OCI-LY7 (cell line): ENCODE measurements at regions not wholly inside any gene's neighbourhood (a gene's known extent, or its start where the extent isn't known, plus 50 kb on each side); places are given as distances from the start of the nearest gene placed in this dataset.

Experiments
- BruUV-seq: library from RNA; stranded (reverse); fragments of 400-500 nt; replicated peaks from 2 replicates; lab custom pipeline; 2021; lab: Mats Ljungman, UMichigan
- CTCF ChIA-PET: fragments of 300-600 bp; sonication (Branson Sonifier 250); formaldehyde crosslinking; loops from one replicate; lab custom pipeline; 2022; ENCODE audit warnings: antibody characterized with exemption; ENCODE audit not compliant: unreplicated experiment; lab: Charles Lee
- POLR2A ChIA-PET: fragments of 300-600 bp; sonication (Branson Sonifier 250); formaldehyde crosslinking; loops from one replicate; lab custom pipeline; 2022; ENCODE audit warnings: antibody characterized with exemption; lab: Charles Lee
- DNase-seq: peaks from one replicate; pipeline ENCODE4 v3.0.0-alpha.2; 2015; ENCODE audit warnings: low spot score
- H2AFZ ChIP-seq: fragments of 200-600 bp; sonication (generic), shearing (Covaris generic); 2 replicates; pipeline ENCODE4 v1.6.1; 2014; ENCODE audit warnings: mild to moderate bottlenecking, antibody characterized with exemption, low read length, moderate library complexity
- H3K27ac ChIP-seq: fragments of 200-600 bp; sonication (generic); 2 replicates; pipeline ENCODE4 v1.5.1; 2014; ENCODE audit warnings: mixed run types, low read depth, mild to moderate bottlenecking, moderate library complexity, low read length, inconsistent platforms; ENCODE audit not compliant: poor library complexity, severe bottlenecking
- H3K36me3 ChIP-seq: fragments of 200-600 bp; sonication (generic); 2 replicates; pipeline ENCODE4 v1.6.1; 2014; ENCODE audit warnings: mild to moderate bottlenecking, antibody characterized with exemption, low read length, moderate library complexity, mixed read lengths; ENCODE audit not compliant: insufficient read depth
- H3K4me1 ChIP-seq: fragments of 200-600 bp; sonication (generic); 2 replicates; pipeline ENCODE4 v1.5.1; 2014; ENCODE audit warnings: mild to moderate bottlenecking, low read length; ENCODE audit not compliant: insufficient read depth, poor library complexity, severe bottlenecking
- H3K4me2 ChIP-seq: fragments of 200-600 bp; sonication (generic); 2 replicates; pipeline ENCODE4 v1.6.1; 2014; ENCODE audit warnings: mild to moderate bottlenecking, low read length
- H3K4me3 ChIP-seq: fragments of 200-600 bp; sonication (generic); 2 replicates; pipeline ENCODE4 v1.5.1; 2014; ENCODE audit warnings: mild to moderate bottlenecking, low read depth, low read length; ENCODE audit not compliant: poor library complexity, severe bottlenecking
- H3K79me2 ChIP-seq: fragments of 200-600 bp; sonication (generic); 2 replicates; pipeline ENCODE4 v1.6.1; 2016; ENCODE audit warnings: low read depth, mild to moderate bottlenecking, low read length, moderate library complexity, mixed read lengths; ENCODE audit not compliant: insufficient read depth
- H3K9me2 ChIP-seq: fragments of 200-600 bp; sonication (generic); 2 replicates; pipeline ENCODE4 v1.6.1; 2016; ENCODE audit warnings: mild to moderate bottlenecking, low read length, mixed read lengths; ENCODE audit not compliant: insufficient read depth
- H3K9me3 ChIP-seq: fragments of 200-600 bp; sonication (generic); 2 replicates; pipeline ENCODE4 v1.6.1; 2014; ENCODE audit warnings: mild to moderate bottlenecking, mixed run types, low read length, mixed read lengths
- H4K20me1 ChIP-seq: fragments of 200-600 bp; sonication (generic); 2 replicates; pipeline ENCODE4 v1.6.1; 2014; ENCODE audit warnings: mild to moderate bottlenecking, antibody characterized with exemption, low read length, moderate library complexity, mixed read lengths; ENCODE audit not compliant: insufficient read depth
- EZH2phosphoT487 ChIP-seq: fragments of 200-600 bp; sonication (generic); IDR thresholded peaks from 2 replicates; pipeline ENCODE4 v1.6.1; 2018; ENCODE audit warnings: low read depth, borderline replicate concordance, mild to moderate bottlenecking, mixed run types, antibody characterized with exemption, low read length, moderate library complexity, mixed read lengths
- intact Hi-C: fragments of 100-400 bp; cut with micrococcal nuclease; formaldehyde crosslinking; loops from one replicate; pipeline ENCODE4 v1.10.0; 2022; ENCODE audit not compliant: unreplicated experiment
- TF ChIP-seq, protein P1 (sequence below): fragments of 200-600 bp; sonication (generic); conservative IDR thresholded peaks from 2 replicates; pipeline ENCODE4 v1.5.1; 2014; ENCODE audit warnings: mild to moderate bottlenecking, antibody characterized with exemption, low read length, moderate library complexity, mixed read lengths

GRCh38 chr2:60104514-60105505, 448.6 kb downstream of the BCL11A start:
- TF ChIP-seq, protein P1, sequence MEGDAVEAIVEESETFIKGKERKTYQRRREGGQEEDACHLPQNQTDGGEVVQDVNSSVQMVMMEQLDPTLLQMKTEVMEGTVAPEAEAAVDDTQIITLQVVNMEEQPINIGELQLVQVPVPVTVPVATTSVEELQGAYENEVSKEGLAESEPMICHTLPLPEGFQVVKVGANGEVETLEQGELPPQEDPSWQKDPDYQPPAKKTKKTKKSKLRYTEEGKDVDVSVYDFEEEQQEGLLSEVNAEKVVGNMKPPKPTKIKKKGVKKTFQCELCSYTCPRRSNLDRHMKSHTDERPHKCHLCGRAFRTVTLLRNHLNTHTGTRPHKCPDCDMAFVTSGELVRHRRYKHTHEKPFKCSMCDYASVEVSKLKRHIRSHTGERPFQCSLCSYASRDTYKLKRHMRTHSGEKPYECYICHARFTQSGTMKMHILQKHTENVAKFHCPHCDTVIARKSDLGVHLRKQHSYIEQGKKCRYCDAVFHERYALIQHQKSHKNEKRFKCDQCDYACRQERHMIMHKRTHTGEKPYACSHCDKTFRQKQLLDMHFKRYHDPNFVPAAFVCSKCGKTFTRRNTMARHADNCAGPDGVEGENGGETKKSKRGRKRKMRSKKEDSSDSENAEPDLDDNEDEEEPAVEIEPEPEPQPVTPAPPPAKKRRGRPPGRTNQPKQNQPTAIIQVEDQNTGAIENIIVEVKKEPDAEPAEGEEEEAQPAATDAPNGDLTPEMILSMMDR, result no peak
- no peak for TF ChIP-seq EZH2phosphoT487
- H3K9me2 ChIP-seq, result no peaks in the 10 kb centered on the region
- no TSS peak for BruUV-seq
- H3K9me3 ChIP-seq, result no peaks in the 10 kb centered on the region
- no peaks in the 10 kb centered on the region for H3K4me1 ChIP-seq
- H3K27ac ChIP-seq, result no peak overlapping the region
- peak overlapping the region; percentile 33; the same call in 1 of the 2 replicates for H3K4me2 ChIP-seq
- H3K4me3 ChIP-seq, result no peak overlapping the region
- no peaks in the 10 kb centered on the region for H4K20me1 ChIP-seq
- H3K36me3 ChIP-seq, result no peaks in the 10 kb centered on the region
- DNase-seq, result no peak
- ChIA-PET CTCF (no interaction called here), POLR2A (interaction anchor here (0.7 kb wide), 1 partner anchor 26 kb away, joined by 8 read pairs; no protein-coding TSS in a partner anchor)
- H2AFZ ChIP-seq, result no peak overlapping the region
- no peaks in the 10 kb centered on the region for H3K79me2 ChIP-seq
- intact Hi-C loops, result no loop called here

DNA sequence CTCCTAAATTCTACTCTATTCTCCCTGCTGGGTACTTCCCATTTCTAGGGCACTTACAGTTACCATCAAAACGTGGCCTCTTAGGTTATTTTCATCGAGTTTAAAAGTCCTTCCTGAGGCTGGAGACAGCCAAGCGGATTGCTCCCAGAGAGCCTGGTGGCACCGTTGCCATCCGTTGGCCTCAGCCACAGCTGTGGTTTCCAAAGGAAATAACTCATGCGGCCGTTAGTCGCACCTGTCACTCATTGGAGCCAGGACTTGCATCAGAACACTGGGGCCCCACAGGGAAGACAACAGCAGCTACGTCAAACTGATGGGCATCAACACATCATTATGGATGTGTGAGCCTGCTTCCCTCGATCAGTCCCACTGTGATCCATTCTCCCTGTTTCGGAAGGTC, 453.4 kb downstream of the BCL11A start:
- DNase-seq, result no peak
- no peak overlapping the region for H3K27ac ChIP-seq
- H3K4me1 ChIP-seq, result no peaks in the 10 kb centered on the region
- no peak overlapping the region for H2AFZ ChIP-seq
- BruUV-seq, result no TSS peak
- no peak for TF ChIP-seq EZH2phosphoT487
- TF ChIP-seq, protein P1, result no peak
- intact Hi-C loops, result no loop called here
- H3K9me2 ChIP-seq, result no peaks in the 10 kb centered on the region
- POLR2A ChIA-PET, result interaction anchor here (0.6 to 1.5 kb wide), 3 partner anchors 10 to 77 kb away, joined by 4 read pairs; no protein-coding TSS in a partner anchor
- no peaks in the 10 kb centered on the region for H4K20me1 ChIP-seq
- H3K4me2 ChIP-seq, result no peak overlapping the region
- H3K9me3 ChIP-seq, result no peaks in the 10 kb centered on the region
- H3K36me3 ChIP-seq, result no peaks in the 10 kb centered on the region
- CTCF ChIA-PET, result no interaction called here
- no peak overlapping the region for H3K4me3 ChIP-seq
- H3K79me2 ChIP-seq, result no peaks in the 10 kb centered on the region

GRCh38 chr2:60098996-60099395, 454.5 kb downstream of the BCL11A start:
- H2AFZ ChIP-seq, result no peak overlapping the region
- no peaks in the 10 kb centered on the region for H3K9me2 ChIP-seq
- H3K27ac ChIP-seq, result no peak overlapping the region
- H3K4me2 ChIP-seq, result no peak overlapping the region
- no peaks in the 10 kb centered on the region for H3K9me3 ChIP-seq
- no peaks in the 10 kb centered on the region for H3K79me2 ChIP-seq
- no peak for DNase-seq
- ChIA-PET POLR2A (interaction anchor here (0.6 to 1.5 kb wide), 4 partner anchors 9 to 253 kb away, joined by 3 to 4 read pairs (median 4); no protein-coding TSS in a partner anchor), CTCF (no interaction called here)
- H3K4me1 ChIP-seq, result no peaks in the 10 kb centered on the region
- intact Hi-C loops, result no loop called here
- no TSS peak for BruUV-seq
- H3K36me3 ChIP-seq, result no peaks in the 10 kb centered on the region
- H3K4me3 ChIP-seq, result no peak overlapping the region
- TF ChIP-seq EZH2phosphoT487, result no peak
- TF ChIP-seq, protein P1, result no peak
- H4K20me1 ChIP-seq, result no peaks in the 10 kb centered on the region
